ENCODE measurements at regions not wholly inside any gene's neighbourhood (a gene's known extent, or its start where the extent isn't known, plus 50 kb on each side); places are given as distances from the start of the nearest gene placed in this dataset.
"Not testable (repeated sequence)": the region's sequence is repeated elsewhere in the genome, so short reads cannot be mapped to it uniquely, and the experiment has no call there.

GRCh38 chr1:98556521-98557158 is 104.9 kb upstream of the SNX7 start:
- DNase-seq = no peak
- Histone ChIP-seq H3K9me3 (replicated peaks in 1 of 3) (no peaks in the 10 kb centered on the region), H3K27me3 (no peaks in the 10 kb centered on the region), H3K4me1 (replicated peaks in 1 of 2) (no peaks in the 10 kb centered on the region), H3K27ac (no peak overlapping the region), H3K36me3 (replicated peaks in 1 of 2) (no peaks in the 10 kb centered on the region), H3K4me3 (no peak overlapping the region)
- intact Hi-C loops (cut with DNase I) = no loop called here
- no peak for TF ChIP-seq POLR2A (IDR thresholded peaks at IDR 0.05)
- TF ChIP-seq CTCF (IDR thresholded peaks at IDR 0.05) = peak in 5 of 6 experiments; percentile 12 to 46 (median 19)
- 49 to 61% (median 54%) methylated on average over 2 of the region's 2 CpGs for WGBS, 4 donors

- Histone ChIP-seq H3K4me1 (replicated peaks in 1 of 2) (no peaks in the 10 kb centered on the region), H3K27ac (no peak overlapping the region), H3K36me3 (replicated peaks in 1 of 2) (no peaks in the 10 kb centered on the region), H3K9me3 (replicated peaks in 1 of 3) (no peaks in the 10 kb centered on the region), H3K4me3 (no peak overlapping the region), H3K27me3 (no peaks in the 10 kb centered on the region)
- no peak for DNase-seq
- WGBS, 4 donors = 73 to 93% (median 85%) methylated on average over 1 of the region's 1 CpG
- intact Hi-C loops (cut with DNase I) = no loop called here
- TF ChIP-seq POLR2A (IDR thresholded peaks at IDR 0.05) (no peak), CTCF (IDR thresholded peaks at IDR 0.05) (no peak)
These were observed 105.7 kb upstream of the SNX7 start for GRCh38 chr1:98555814-98556213.

GRCh38 chr1:98552576-98553074 is 108.9 kb upstream of the SNX7 start:
- H3K4me1 ChIP-seq (replicated peaks in 1 of 2); H3K9me3 ChIP-seq (replicated peaks in 1 of 3); H3K4me3 ChIP-seq; H3K27me3 ChIP-seq; intact Hi-C loops (cut with DNase I); DNase-seq; H3K27ac ChIP-seq; H3K36me3 ChIP-seq (replicated peaks in 1 of 2): not testable (repeated sequence)
- 46 to 54% (median 51%) methylated on average over 4 to 5 of the region's 5 CpGs for WGBS, 4 donors

- no peaks in the 10 kb centered on the region for H3K36me3 ChIP-seq (replicated peaks in 1 of 2)
- intact Hi-C loops (cut with DNase I) = no loop called here
- DNase-seq = no peak
- H3K27me3 ChIP-seq = no peaks in the 10 kb centered on the region
- no peaks in the 10 kb centered on the region for H3K4me1 ChIP-seq (replicated peaks in 1 of 2)
- H3K4me3 ChIP-seq = no peak overlapping the region
- no peak overlapping the region for H3K27ac ChIP-seq
- 31 to 43% (median 35%) methylated on average over 1 of the region's 1 CpG for WGBS, 4 donors
- H3K9me3 ChIP-seq (replicated peaks in 1 of 3) = no peaks in the 10 kb centered on the region
- no peak for TF ChIP-seq POLR2A (IDR thresholded peaks at IDR 0.05)
- TF ChIP-seq CTCF (IDR thresholded peaks at IDR 0.05) = no peak
These were observed 111.4 kb upstream of the SNX7 start for GRCh38 chr1:98550076-98550475.

- H3K36me3 ChIP-seq (replicated peaks in 1 of 2) = no peaks in the 10 kb centered on the region
These were observed 115.2 kb upstream of the SNX7 start for GRCh38 chr1:98546319-98546718.

More at GRCh38 chr1:98546319-98546718, 115.2 kb upstream of the SNX7 start:
- intact Hi-C loops (cut with DNase I) = no loop called here
- no peaks in the 10 kb centered on the region for H3K4me1 ChIP-seq (replicated peaks in 1 of 2)
- no peak for DNase-seq
- H3K27ac ChIP-seq = no peak overlapping the region
- TF ChIP-seq POLR2A (IDR thresholded peaks at IDR 0.05) (no peak), CTCF (IDR thresholded peaks at IDR 0.05) (no peak)
- no peaks in the 10 kb centered on the region for H3K27me3 ChIP-seq
- no peak overlapping the region for H3K4me3 ChIP-seq
- H3K9me3 ChIP-seq (replicated peaks in 1 of 3) = no peaks in the 10 kb centered on the region

Measured in adrenal gland (tissue), 9 donors.